LNCAP (cell line): ENCODE measurements at regions not wholly inside any gene's neighbourhood (a gene's known extent, or its start where the extent isn't known, plus 50 kb on each side); places are given as distances from the start of the nearest gene placed in this dataset.

Experiments used
- TF ChIP-seq, protein P1 (sequence below): fragments of 450-650 bp; IDR thresholded peaks from 2 replicates; pipeline ENCODE4 v1.5.1; 2017; ENCODE audit warnings: mild to moderate bottlenecking

DNA sequence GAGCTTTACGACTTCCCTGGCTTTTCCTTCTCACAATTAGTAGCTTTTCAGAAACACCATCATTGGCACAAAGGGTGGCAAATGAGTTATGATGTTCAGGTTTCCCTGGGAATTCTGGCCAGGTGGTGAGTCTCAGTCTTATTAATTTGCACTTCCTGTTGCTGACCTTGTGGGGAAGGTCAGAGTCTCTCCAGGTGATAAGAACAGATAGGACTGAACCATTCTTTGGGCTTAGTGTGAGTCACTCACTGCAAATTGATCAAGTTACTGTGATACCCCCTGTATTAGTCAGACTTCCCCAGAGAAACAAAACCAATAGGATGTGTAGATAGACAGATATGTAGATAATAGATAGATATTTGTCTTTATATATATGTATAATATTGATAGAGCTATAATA is 53.8 kb upstream of the RANBP3L start:
- TF ChIP-seq, protein P1, sequence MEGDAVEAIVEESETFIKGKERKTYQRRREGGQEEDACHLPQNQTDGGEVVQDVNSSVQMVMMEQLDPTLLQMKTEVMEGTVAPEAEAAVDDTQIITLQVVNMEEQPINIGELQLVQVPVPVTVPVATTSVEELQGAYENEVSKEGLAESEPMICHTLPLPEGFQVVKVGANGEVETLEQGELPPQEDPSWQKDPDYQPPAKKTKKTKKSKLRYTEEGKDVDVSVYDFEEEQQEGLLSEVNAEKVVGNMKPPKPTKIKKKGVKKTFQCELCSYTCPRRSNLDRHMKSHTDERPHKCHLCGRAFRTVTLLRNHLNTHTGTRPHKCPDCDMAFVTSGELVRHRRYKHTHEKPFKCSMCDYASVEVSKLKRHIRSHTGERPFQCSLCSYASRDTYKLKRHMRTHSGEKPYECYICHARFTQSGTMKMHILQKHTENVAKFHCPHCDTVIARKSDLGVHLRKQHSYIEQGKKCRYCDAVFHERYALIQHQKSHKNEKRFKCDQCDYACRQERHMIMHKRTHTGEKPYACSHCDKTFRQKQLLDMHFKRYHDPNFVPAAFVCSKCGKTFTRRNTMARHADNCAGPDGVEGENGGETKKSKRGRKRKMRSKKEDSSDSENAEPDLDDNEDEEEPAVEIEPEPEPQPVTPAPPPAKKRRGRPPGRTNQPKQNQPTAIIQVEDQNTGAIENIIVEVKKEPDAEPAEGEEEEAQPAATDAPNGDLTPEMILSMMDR = no peak

- TF ChIP-seq, protein P1 = no peak
Measured at GRCh38 chr5:36356915-36357314, 55.2 kb upstream of the RANBP3L start.

DNA sequence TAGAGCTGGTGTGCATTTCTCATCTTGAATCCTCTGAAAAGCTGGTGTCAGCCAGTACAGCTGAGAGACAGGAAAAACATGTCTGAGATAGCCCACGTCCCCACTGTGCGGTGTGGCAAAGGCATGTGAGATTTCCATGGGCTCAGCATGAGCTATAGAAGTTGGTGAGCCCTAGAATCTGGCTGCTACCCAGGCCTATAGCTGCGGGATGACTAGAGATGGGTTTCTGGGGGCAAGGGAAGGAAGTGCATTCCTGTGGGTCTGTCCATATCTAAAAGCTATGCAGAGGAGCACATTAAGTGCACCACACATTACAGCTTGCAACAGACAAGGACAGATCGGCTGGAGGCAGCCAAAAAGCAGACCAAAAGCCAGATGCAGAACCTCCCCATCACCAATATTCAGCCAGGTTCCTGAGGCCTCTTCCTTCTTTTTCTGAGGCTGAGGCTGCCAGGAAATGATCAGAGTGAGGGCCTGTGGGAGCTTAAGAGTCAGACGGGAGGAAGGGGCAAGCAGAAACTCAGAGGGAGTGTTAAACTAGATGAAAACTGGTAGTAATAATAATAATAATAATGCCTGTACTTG is 55.8 kb upstream of the RANBP3L start:
- TF ChIP-seq, protein P1 = no peak

GRCh38 chr5:36359267-36359666 is 57.6 kb upstream of the RANBP3L start:
- TF ChIP-seq, protein P1 = no peak

DNA sequence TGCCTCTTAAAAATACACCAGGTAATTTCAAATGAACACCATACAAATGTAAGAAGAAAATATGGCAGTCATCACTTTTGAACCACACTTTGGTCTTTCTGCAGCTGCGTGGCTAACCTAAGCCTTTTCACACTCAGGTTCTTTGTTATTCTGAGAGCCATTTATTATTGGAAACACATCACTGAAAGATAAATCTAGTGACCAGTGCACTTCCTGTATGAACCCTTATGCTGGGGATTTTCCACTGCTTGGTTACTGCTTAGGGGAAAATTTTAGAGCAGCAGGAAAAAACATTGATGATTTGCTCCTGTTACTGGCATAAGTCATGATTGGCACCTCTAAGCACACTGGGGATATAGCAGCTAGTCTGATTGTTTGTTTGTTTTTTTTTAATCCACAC is 58.6 kb upstream of the RANBP3L start:
- TF ChIP-seq, protein P1 = no peak

GRCh38 chr5:36363101-36363500 is 61.4 kb upstream of the RANBP3L start:
- TF ChIP-seq, protein P1 = no peak

DNA sequence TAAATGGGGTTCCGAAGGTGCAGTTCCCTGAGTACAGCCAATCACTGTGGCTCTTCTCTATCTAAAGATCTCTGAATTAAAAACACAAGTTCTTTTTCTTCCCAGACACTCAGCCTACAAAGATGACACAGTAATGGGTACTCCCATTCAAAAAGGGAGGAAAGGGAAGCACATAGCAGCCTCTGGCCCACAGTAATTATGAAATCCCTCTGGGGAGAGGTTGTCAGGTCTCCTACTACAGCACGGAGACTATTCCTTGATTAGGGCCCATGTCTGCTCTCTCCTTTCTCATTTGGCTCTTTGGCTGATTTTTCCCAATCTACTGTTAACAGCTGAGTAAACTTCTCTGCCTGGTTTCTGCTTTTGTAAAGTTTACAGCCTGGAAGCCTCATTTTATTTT is 62.0 kb upstream of the RANBP3L start:
- TF ChIP-seq, protein P1 = no peak

DNA sequence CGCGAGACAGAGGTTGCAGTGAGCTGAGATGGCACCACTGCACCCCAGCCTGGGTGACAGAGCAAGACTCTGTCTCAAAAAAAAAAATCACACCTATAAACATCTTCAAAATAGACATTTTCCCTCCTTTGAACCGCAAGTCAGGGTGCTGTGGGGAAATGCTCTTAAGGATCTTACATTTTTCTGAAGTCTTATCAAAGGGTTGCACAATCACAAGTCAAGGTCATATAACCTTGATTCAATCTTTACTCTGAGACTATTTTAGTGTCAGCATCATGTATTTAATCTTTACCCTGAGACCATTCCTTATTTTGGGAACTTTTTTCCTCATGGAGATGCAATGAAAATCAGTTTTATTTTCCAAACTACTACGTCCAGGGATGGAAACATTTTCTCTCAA is 62.8 kb upstream of the RANBP3L start:
- TF ChIP-seq, protein P1 = no peak
